C4-2B (cell line): ENCODE measurements at regions not wholly inside any gene's neighbourhood (a gene's known extent, or its start where the extent isn't known, plus 50 kb on each side); places are given as distances from the start of the nearest gene placed in this dataset.
"Not testable (repeated sequence)": the region's sequence is repeated elsewhere in the genome, so short reads cannot be mapped to it uniquely, and the experiment has no call there.

Experiments used
- H3K27ac ChIP-seq: fragments of 450-650 bp; 2 replicates; pipeline ENCODE4 v1.5.1; 2017
- CTCF ChIP-seq: fragments of 450-650 bp; conservative IDR thresholded peaks from 2 replicates; pipeline ENCODE4 v1.5.1; 2017; ENCODE audit warnings: mild to moderate bottlenecking
- ZFX ChIP-seq: fragments of 450-650 bp; IDR thresholded peaks from 2 replicates; pipeline ENCODE4 v1.6.1; 2017

DNA sequence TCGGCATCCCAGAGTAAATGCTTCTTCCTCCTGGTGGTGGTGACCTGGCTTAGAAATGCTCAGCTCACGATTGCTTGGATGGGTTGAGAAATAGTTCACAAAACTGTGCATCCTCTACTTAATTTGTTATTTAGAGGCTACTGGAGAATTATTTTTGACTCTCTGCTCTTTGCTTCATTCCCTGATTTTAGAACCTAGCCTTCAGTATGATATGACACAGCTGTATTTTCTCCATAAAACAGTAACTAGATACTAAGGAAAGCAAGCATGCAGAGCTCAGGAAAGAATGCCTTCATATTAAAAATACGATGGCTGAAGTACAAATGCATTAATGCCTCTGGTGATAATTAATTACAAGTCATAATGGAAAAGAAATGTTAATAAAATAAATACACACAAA is 602.0 kb upstream of the COBL start:
- H3K27ac ChIP-seq: no peak overlapping the region
- TF ChIP-seq ZFX (no peak), CTCF (no peak)

- TF ChIP-seq ZFX (no peak), CTCF (no peak)
- no peak overlapping the region for H3K27ac ChIP-seq
Measured at GRCh38 chr7:51901489-51901840, 584.9 kb upstream of the COBL start.

DNA sequence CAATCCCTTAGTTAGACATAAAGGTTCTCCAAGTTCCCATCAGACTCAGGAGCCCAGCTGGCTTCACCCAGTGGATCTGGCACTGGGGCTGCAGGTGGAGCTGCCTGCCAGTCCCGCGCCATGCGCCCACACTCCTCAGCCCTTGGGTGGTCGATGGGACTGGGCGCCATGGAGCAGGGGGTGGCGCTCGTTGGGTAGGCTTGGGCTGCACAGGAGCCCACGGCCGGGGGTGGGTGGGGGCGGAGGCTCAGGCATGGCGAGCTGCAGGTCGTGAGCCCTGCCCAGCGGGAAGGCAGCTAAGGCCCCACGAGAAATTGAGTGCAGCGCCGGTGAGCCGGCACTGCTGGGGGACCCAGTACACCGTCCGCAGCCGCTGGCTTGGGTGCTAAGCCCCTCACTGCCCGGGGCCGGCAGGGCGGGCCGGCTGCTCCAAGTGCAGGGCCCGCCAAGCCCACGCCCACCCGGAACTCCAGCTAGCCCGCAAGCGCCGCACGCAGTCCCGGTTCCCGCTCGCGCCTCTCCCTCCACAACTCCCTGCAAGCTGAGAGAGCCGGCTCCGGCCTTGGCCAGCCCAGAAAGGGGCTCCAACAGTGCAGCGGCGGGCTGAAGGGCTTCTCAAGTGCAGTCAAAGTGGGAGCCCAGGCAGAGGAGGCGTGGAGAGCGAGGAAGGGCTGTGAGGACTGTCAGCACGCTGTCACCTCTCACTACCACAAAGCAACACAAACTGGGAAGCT is 584.3 kb upstream of the COBL start:
- H3K27ac ChIP-seq: not testable (repeated sequence)

DNA sequence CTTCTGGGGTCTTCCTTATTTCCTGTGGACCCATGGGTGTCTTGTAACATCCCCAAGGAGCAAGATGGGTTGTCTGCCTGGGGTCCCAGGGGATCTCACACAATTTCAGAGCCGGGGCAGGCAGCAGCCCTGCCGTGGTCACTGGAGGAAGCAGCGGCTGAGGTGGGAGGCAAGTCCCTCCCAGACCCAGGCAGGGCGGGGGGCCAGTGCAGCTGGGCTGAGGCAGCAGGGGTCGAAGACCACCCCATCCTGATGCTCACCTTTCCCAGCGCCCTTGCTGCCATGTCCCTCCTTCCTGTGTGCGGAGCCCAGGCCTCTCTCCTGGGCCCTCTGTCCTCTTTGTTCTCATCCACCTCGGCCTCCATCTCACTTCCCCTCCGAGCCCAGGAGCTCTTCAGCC is 583.0 kb upstream of the COBL start:
- TF ChIP-seq CTCF (no peak), ZFX (no peak)
- H3K27ac ChIP-seq: no peak overlapping the region

- no peak overlapping the region for H3K27ac ChIP-seq
- no peak for TF ChIP-seq ZFX
- TF ChIP-seq CTCF: no peak
Measured at GRCh38 chr7:51882412-51882811, 565.8 kb upstream of the COBL start.

DNA sequence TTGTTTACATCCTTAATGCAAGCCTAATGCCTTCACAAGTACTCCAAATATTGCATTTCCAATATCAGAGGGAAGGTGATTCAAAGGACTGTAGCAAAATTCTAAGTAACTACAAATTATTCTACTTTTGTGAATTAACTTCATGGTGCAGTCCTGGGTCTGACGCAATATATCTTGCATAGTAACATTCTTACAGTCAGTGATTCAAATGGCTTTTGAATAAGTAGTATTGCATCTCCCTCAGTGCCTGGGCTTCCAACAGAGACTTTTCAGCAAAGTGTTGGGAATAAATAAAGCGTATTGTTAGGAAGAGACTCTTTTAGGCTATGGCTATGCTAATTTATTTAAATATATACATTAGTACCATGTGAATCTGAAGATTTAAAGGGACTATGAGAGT is 564.7 kb upstream of the COBL start:
- H3K27ac ChIP-seq: no peak overlapping the region
- TF ChIP-seq ZFX: no peak
- TF ChIP-seq CTCF: no peak

DNA sequence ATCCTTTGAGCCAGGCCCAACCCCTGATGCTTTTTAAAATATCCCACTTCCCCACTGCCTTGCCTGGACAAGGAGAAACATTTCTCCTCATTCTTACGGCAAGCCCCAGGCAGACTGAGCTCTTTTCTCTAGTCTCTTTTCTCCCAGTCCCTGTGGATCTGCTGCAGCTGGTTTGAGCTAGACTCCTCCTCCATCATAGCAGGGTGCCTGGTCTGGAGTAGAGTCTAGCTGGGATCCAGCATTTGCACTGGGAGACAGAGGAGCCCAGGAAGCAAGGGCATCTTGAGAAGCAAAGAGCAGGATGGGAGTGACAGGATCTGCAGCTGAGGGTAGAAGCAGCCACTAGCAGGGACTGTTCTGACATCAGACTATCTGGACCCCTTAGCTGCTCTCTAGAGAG is 562.3 kb upstream of the COBL start:
- no peak for TF ChIP-seq ZFX
- no peak for TF ChIP-seq CTCF
- H3K27ac ChIP-seq: no peak overlapping the region

DNA sequence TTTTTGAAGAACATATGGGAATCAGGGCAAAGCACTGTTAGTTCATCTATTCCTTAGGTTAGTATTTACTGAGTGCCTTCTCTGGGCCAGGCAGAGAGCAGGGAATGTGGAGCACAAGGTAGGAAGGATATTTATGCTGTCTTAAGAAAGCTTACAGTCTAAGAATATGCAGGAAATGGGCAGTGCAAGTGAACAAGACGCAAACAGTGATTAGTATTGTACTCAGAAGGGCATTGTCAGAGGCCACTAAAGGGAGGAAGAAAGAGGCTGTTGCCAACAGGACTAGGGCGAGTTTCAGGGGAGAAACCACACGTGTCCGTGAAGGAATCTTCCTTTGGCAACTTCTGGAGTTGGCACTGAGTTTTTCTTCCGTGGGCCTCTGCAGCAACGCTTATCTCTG is 552.8 kb upstream of the COBL start:
- H3K27ac ChIP-seq: no peak overlapping the region
- TF ChIP-seq CTCF: no peak
- no peak for TF ChIP-seq ZFX
